ENCODE measurements at regions not wholly inside any gene's neighbourhood (a gene's known extent, or its start where the extent isn't known, plus 50 kb on each side); places are given as distances from the start of the nearest gene placed in this dataset.

- H3K79me1 ChIP-seq (ENCODE audit: low read depth, low read length) = no peaks in the 10 kb centered on the region
- H2BK15ac ChIP-seq (ENCODE audit: low read length) = no peak overlapping the region
- H4K20me1 ChIP-seq (replicated peaks in 1 of 2; ENCODE audit: control insufficient read depth in 1 of 2, insufficient read depth in 2 of 2, low read length in 2 of 2) = peaks cover 0 to 5% of the 10 kb centered on the region in 2 experiments
- peak overlapping the region; percentile 39; the same call in 1 of the 2 replicates for H2AK5ac ChIP-seq (ENCODE audit: low read depth, low read length)
- H3K56ac ChIP-seq (replicated peaks; ENCODE audit: insufficient read length, low read depth, low read length) = peak overlapping the region; percentile 46
- POLR2A ChIA-PET (ENCODE audit: partially characterized antibody) = no interaction called here
- H3K9ac ChIP-seq (replicated peaks in 1 of 4; ENCODE audit: extremely low read depth in 1 of 4, low read depth in 3 of 4, low read length in 3 of 4) = no peak overlapping the region
- H3K27ac ChIP-seq (ENCODE audit: low read depth, low read length) = no peak overlapping the region
- no peak overlapping the region for H3K4me2 ChIP-seq (ENCODE audit: insufficient read depth in 1 of 2, low read depth in 2 of 2, low read length in 2 of 2)
- H2BK120ac ChIP-seq (replicated peaks; ENCODE audit: low read depth, low read length) = no peak overlapping the region
- WGBS, 2 experiments (ENCODE audit: extremely low coverage in 1 of 2, insufficient coverage in 1 of 2, insufficient read length in 1 of 2, insufficient replicate concordance in 2 of 2, low coverage in 1 of 2, low lambda C conversion rate in 2 of 2, missing lambda C conversion rate in 1 of 2) = 93% methylated on average over 1 of the region's 1 CpG; no CpG with 5 or more reads in 1 of the 2 experiments
- no peaks in the 10 kb centered on the region for H3K4me1 ChIP-seq (replicated peaks in 1 of 4; ENCODE audit: control insufficient read depth in 3 of 4, insufficient read depth in 4 of 4, low read length in 3 of 4)
- no peak overlapping the region for H3K4ac ChIP-seq (replicated peaks; ENCODE audit: insufficient read length, low read depth, low read length)
- no peak overlapping the region for H3K23ac ChIP-seq (ENCODE audit: insufficient read length)
- H3K9me3 ChIP-seq (ENCODE audit: insufficient read depth in 2 of 2, low read depth in 1 of 2, low read length in 1 of 2) = peaks cover 0 to 6% of the 10 kb centered on the region in 2 experiments; a peak in 1 of 4 replicates
- H3K36me3 ChIP-seq (ENCODE audit: control insufficient read depth in 2 of 4, insufficient read depth in 4 of 4, low read length in 3 of 4) = no peaks in the 10 kb centered on the region
- no peak overlapping the region for H2AFZ ChIP-seq (ENCODE audit: low read length)
- no peak for DNase-seq (ENCODE audit: low read depth in 1 of 2, low spot score in 2 of 2)
- H3K4me3 ChIP-seq (ENCODE audit: extremely low read depth in 1 of 4, insufficient read depth in 2 of 4, low read depth in 3 of 4, low read length in 4 of 4) = no peak overlapping the region
- H4K8ac ChIP-seq (ENCODE audit: extremely low read depth, insufficient read depth, low read length) = no peak overlapping the region
- no peak for FAIRE-seq
- H3K23me2 ChIP-seq (ENCODE audit: low read depth, low read length) = peaks cover 9% of the 10 kb centered on the region; the same call in 1 of the 2 replicates
- no peak overlapping the region for H2BK12ac ChIP-seq (ENCODE audit: low read depth, low read length)
- H3K27me3 ChIP-seq (replicated peaks in 1 of 4; ENCODE audit: control insufficient read depth in 3 of 4, extremely low read depth in 1 of 4, insufficient read depth in 3 of 4, low read length in 3 of 4) = no peaks in the 10 kb centered on the region
- H3K18ac ChIP-seq (ENCODE audit: extremely low read depth, low read length) = no peak overlapping the region
- no peak overlapping the region for H2BK20ac ChIP-seq (ENCODE audit: low read length)
- no peak overlapping the region for H4K91ac ChIP-seq (replicated peaks; ENCODE audit: insufficient read length, low read length)
- no peak overlapping the region for H2BK5ac ChIP-seq (ENCODE audit: low read depth, low read length)
- CTCF ChIA-PET (ENCODE audit: partially characterized antibody) = no interaction called here
- no peak overlapping the region for H4K5ac ChIP-seq (ENCODE audit: insufficient read length, low read depth, low read length)
- H3K79me2 ChIP-seq (ENCODE audit: control insufficient read depth in 1 of 2, insufficient read depth in 2 of 2, low read length in 2 of 2) = no peaks in the 10 kb centered on the region
- no peak overlapping the region for H3K14ac ChIP-seq (ENCODE audit: insufficient read length)
- no peak for TF ChIP-seq CREB1 (IDR thresholded peaks at IDR 0.05)
- no peak for TF ChIP-seq KDM4A (IDR thresholded peaks at IDR 0.05; ENCODE audit: low read depth, low read length, severe bottlenecking)
- no peak for TF ChIP-seq RAD21 (IDR thresholded peaks at IDR 0.05 in 1 of 2, conservative IDR thresholded peaks at IDR 0.05 in 1 of 2; ENCODE audit: low read depth in 2 of 2, low read length in 2 of 2)
- TF ChIP-seq USF2 (IDR thresholded peaks at IDR 0.05; ENCODE audit: low read length) = no peak
- no peak for TF ChIP-seq GTF2F1 (IDR thresholded peaks at IDR 0.05; ENCODE audit: borderline replicate concordance, low read depth, low read length)
- no peak for TF ChIP-seq CTBP2 (IDR thresholded peaks at IDR 0.05; ENCODE audit: borderline replicate concordance, insufficient read depth, insufficient read length, low read length)
- TF ChIP-seq YY1 (IDR thresholded peaks at IDR 0.05; ENCODE audit: low read depth, low read length) = no peak
- TF ChIP-seq TCF12 (IDR thresholded peaks at IDR 0.05; ENCODE audit: low read depth, low read length) = no peak
- no peak for TF ChIP-seq RBBP5 (IDR thresholded peaks at IDR 0.05; ENCODE audit: borderline replicate concordance, low read depth, low read length)
- TF ChIP-seq ATF3 (IDR thresholded peaks at IDR 0.05; ENCODE audit: insufficient read depth, low read depth, low read length) = no peak
- no peak for TF ChIP-seq TEAD4 (IDR thresholded peaks at IDR 0.05; ENCODE audit: low read depth, low read length)
- TF ChIP-seq RFX5 (IDR thresholded peaks at IDR 0.05; ENCODE audit: borderline replicate concordance, low read depth, low read length) = no peak
- TF ChIP-seq JUND (IDR thresholded peaks at IDR 0.05; ENCODE audit: low read length) = no peak
- no peak for TF ChIP-seq CHD2 (IDR thresholded peaks at IDR 0.05; ENCODE audit: low read length)
Observed at GRCh38 chr7:67475293-67475692, 478.7 kb downstream of the TYW1 start.

Data from H1 (cell line).